Kidney (tissue), 13 donors: ENCODE measurements at regions not wholly inside any gene's neighbourhood (a gene's known extent, or its start where the extent isn't known, plus 50 kb on each side); places are given as distances from the start of the nearest gene placed in this dataset.
A peak's percentile ranks its signal among the peaks of the same experiment; 100 is the strongest.

Experiments
- DNase-seq, 5 donors: peaks; one replicate each; pipeline ENCODE4 v3.0.0-alpha.2; 2013 to 2020
- FAIRE-seq: peaks from 2 replicates; lab custom pipeline; 2012; peaks lifted over from hg19 to GRCh38; lab: Jason Lieb, UNC
- H3K27ac ChIP-seq, 2 donors: one replicate each; pipeline ENCODE4 v1.7.0; 2013; ENCODE audit warnings: low read depth in 2 of 2, low read length in 2 of 2, inconsistent platforms in 1 of 2
- H3K27me3 ChIP-seq: one replicate; pipeline ENCODE4 v1.7.1; 2013; ENCODE audit warnings: low read length, inconsistent platforms; ENCODE audit not compliant: control insufficient read depth, insufficient read depth
- H3K36me3 ChIP-seq, 3 donors: one replicate each; pipeline versions ENCODE4 v1.7.0 to v1.7.1; 2013; ENCODE audit warnings: low read length in 3 of 3, control low read depth in 1 of 3, inconsistent platforms in 1 of 3; ENCODE audit not compliant: insufficient read depth in 3 of 3, control insufficient read depth in 2 of 3
- H3K4me1 ChIP-seq, 3 donors: one replicate each; pipeline versions ENCODE4 v1.7.0 to v1.7.1; 2013; ENCODE audit warnings: low read length in 3 of 3, inconsistent platforms in 1 of 3, low read depth in 1 of 3; ENCODE audit not compliant: control insufficient read depth in 2 of 3, insufficient read depth in 2 of 3
- H3K4me3 ChIP-seq, 3 donors: one replicate each; pipeline versions ENCODE4 v1.7.0 to v1.8.1; 2013; ENCODE audit warnings: low read length in 3 of 3, control low read depth in 1 of 3, inconsistent platforms in 1 of 3
- H3K9ac ChIP-seq, 3 donors: one replicate each; pipeline versions ENCODE4 v1.7.0 to v1.7.1; 2013; ENCODE audit warnings: low read length in 3 of 3, control low read depth in 1 of 3, inconsistent platforms in 1 of 3
- H3K9me3 ChIP-seq, 3 donors: one replicate each; pipeline versions ENCODE4 v1.7.0 to v1.7.1; 2013; ENCODE audit warnings: low read length in 3 of 3, control low read depth in 1 of 3, inconsistent platforms in 1 of 3; ENCODE audit not compliant: control insufficient read depth in 2 of 3, insufficient read depth in 1 of 3
- intact Hi-C: fragments of 100-400 bp; cut with DNase I; formaldehyde crosslinking; loops from one replicate; pipeline ENCODE4 v1.11.1; 2022
- TF ChIP-seq, protein P1 (sequence below): IDR thresholded peaks from 3 replicates; pipeline ENCODE4 v1.5.1; 2012; ENCODE audit warnings: mild to moderate bottlenecking, moderate library complexity, borderline replicate concordance; ENCODE audit not compliant: insufficient read depth; ENCODE audit errors: extremely low read depth
- donor health status: control.
- donor health status: control.
- donor health status: control.
- donor health status: control.
- donor health status: control.
- donor health status: DM: yes; HTN: yes; CAD: no.
- donor health status: Normal renal cell carcinoma (clear cell type).

DNA sequence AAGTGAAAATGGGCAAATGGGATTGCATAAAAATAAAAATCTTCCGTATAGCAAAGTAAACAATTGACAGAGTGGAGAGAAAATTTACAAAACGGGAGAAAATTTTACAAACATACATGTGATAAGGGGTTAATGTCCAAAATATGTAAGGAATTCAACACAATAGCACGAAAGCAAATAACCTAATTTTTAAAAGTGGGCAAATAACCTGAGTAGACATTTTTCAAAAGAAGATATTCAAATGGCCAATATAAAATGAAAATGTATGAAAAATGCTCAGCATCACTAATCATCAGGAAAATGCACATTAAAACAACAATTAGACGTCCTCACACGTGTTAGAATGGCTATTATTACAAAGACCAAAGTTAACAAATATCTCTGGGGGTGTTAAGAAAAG lies 441.5 kb downstream of the HTR1B start:
- Histone ChIP-seq H3K9me3 (no peaks in the 10 kb centered on the region), H3K27me3 (no peaks in the 10 kb centered on the region), H3K4me1 (no peaks in the 10 kb centered on the region), H3K4me3 (no peak overlapping the region), H3K27ac (no peak overlapping the region), H3K36me3 (no peaks in the 10 kb centered on the region), H3K9ac (no peak overlapping the region)
- no peak for DNase-seq
- FAIRE-seq: no peak
- TF ChIP-seq, protein P1, sequence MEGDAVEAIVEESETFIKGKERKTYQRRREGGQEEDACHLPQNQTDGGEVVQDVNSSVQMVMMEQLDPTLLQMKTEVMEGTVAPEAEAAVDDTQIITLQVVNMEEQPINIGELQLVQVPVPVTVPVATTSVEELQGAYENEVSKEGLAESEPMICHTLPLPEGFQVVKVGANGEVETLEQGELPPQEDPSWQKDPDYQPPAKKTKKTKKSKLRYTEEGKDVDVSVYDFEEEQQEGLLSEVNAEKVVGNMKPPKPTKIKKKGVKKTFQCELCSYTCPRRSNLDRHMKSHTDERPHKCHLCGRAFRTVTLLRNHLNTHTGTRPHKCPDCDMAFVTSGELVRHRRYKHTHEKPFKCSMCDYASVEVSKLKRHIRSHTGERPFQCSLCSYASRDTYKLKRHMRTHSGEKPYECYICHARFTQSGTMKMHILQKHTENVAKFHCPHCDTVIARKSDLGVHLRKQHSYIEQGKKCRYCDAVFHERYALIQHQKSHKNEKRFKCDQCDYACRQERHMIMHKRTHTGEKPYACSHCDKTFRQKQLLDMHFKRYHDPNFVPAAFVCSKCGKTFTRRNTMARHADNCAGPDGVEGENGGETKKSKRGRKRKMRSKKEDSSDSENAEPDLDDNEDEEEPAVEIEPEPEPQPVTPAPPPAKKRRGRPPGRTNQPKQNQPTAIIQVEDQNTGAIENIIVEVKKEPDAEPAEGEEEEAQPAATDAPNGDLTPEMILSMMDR: no peak
- intact Hi-C loops: no loop called here

DNA sequence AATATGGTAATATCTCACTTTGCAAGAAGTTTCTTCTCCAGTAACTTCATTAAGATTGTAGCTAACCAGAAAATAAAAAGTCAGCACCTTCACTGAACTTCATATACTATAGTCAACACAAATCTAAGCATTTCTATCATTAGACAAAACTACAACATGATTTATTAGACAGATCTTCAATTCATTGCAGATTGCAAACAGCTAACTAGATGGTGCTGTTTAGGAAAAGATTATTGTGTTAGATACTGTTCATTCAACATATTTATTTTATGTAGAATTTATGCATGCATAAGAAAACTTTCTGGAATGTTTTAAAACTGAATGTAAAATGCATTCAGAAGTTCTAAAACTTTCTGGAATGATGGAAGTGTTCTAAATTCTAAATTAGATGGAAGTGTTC lies 442.1 kb downstream of the HTR1B start:
- FAIRE-seq (peak; percentile 6), DNase-seq (no peak)
- TF ChIP-seq, protein P1: no peak
- Histone ChIP-seq H3K36me3 (no peaks in the 10 kb centered on the region), H3K27me3 (no peaks in the 10 kb centered on the region), H3K4me3 (no peak overlapping the region), H3K9me3 (no peaks in the 10 kb centered on the region), H3K9ac (no peak overlapping the region), H3K4me1 (no peaks in the 10 kb centered on the region), H3K27ac (no peak overlapping the region)
- intact Hi-C loops: no loop called here

DNA sequence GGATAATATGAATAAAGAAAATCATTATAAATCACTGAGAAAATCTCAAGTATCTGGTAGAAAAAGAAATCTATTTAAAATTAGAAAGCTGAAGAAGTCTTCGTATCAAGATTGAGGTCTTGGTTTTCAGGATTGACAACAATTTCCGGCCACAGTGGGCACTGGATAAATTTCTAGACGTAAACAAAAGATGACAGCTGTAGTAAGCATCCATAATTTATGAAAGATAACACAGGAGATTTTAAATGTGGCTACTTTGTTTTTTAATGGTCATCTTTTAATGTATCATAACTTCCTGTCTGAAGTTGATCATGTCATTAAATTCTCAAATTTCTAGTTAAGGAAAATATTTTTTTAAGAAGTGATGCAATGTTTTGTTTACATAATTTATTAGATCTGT lies 444.2 kb downstream of the HTR1B start:
- Histone ChIP-seq H3K9me3 (no peaks in the 10 kb centered on the region), H3K27me3 (no peaks in the 10 kb centered on the region), H3K4me3 (no peak overlapping the region), H3K36me3 (no peaks in the 10 kb centered on the region), H3K27ac (no peak overlapping the region), H3K9ac (no peak overlapping the region), H3K4me1 (no peaks in the 10 kb centered on the region)
- FAIRE-seq (no peak), DNase-seq (no peak)
- TF ChIP-seq, protein P1: no peak
- intact Hi-C loops: no loop called here

DNA sequence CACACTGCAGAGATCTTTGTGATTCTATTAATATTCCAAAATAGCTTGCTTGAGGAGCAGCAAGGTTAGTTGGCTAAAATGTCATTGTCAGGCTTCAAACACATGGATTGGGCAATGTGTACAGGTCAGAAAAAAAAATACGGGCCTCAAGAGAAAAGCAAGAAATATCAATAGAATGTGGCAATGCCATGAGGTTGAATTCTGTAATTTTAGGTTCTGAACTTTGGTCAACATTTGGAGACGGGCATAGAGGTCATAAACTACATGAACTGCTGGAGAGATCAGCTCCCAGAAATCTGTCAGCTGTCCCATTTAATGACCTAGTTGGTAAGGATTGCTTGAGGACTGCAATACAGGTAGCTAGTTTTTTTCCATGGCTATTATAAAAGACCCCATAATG lies 445.8 kb downstream of the HTR1B start:
- DNase-seq (no peak), FAIRE-seq (no peak)
- no peaks in the 10 kb centered on the region for H3K36me3 ChIP-seq
- H3K27me3 ChIP-seq: no peaks in the 10 kb centered on the region
- intact Hi-C loops: no loop called here
- H3K4me1 ChIP-seq: no peaks in the 10 kb centered on the region
- no peak overlapping the region for H3K27ac ChIP-seq
- no peak overlapping the region for H3K9ac ChIP-seq
- no peak overlapping the region for H3K4me3 ChIP-seq
- TF ChIP-seq, protein P1: no peak
- H3K9me3 ChIP-seq: no peaks in the 10 kb centered on the region
